Keratinocyte (primary cell): ENCODE measurements at regions not wholly inside any gene's neighbourhood (a gene's known extent, or its start where the extent isn't known, plus 50 kb on each side); places are given as distances from the start of the nearest gene placed in this dataset.

Experiments
- DNase-seq: peaks from one replicate; pipeline ENCODE4 v3.0.0-alpha.2; 2011; ENCODE audit warnings: low read depth, missing footprints, low spot score
- FAIRE-seq: peaks from 2 replicates; lab custom pipeline; 2011; peaks lifted over from hg19 to GRCh38; lab: Jason Lieb, UNC
- H2AFZ ChIP-seq: 2 replicates; pipeline ENCODE4 v1.6.0; 2012; ENCODE audit warnings: low read length, control low read depth, inconsistent platforms; ENCODE audit not compliant: control insufficient read depth
- H3K27ac ChIP-seq: 2 replicates; pipeline ENCODE4 v1.5.1; 2011; ENCODE audit warnings: low read length; ENCODE audit not compliant: control insufficient read depth, insufficient read depth
- H3K27me3 ChIP-seq: 3 replicates; pipeline ENCODE4 v1.6.0; 2011; ENCODE audit warnings: low read length; ENCODE audit not compliant: control insufficient read depth, insufficient read depth; ENCODE audit errors: extremely low read depth
- H3K36me3 ChIP-seq, 2 experiments: 2 replicates in 1 of 2; 3 replicates in 1 of 2; pipeline ENCODE4 v1.5.1; 2011; ENCODE audit warnings: low read length in 2 of 2, mild to moderate bottlenecking in 1 of 2; ENCODE audit not compliant: control insufficient read depth in 2 of 2, insufficient read depth in 2 of 2; ENCODE audit errors: extremely low read depth in 1 of 2
- H3K4me1 ChIP-seq: 3 replicates; pipeline ENCODE4 v1.5.1; 2011; ENCODE audit warnings: low read length; ENCODE audit not compliant: control insufficient read depth, insufficient read depth; ENCODE audit errors: extremely low read depth
- H3K4me2 ChIP-seq: 3 replicates; pipeline ENCODE4 v1.6.0; 2011; ENCODE audit warnings: low read depth, low read length; ENCODE audit not compliant: control insufficient read depth, insufficient read depth; ENCODE audit errors: extremely low read depth
- H3K4me3 ChIP-seq, 3 experiments: fragments of 200-600 bp in 1 of 3; sonication (generic) in 1 of 3; 2 replicates in 2 of 3; 3 replicates in 1 of 3; pipeline ENCODE4 v1.5.1; 2011 to 2016; ENCODE audit warnings: low read length in 3 of 3, mild to moderate bottlenecking in 3 of 3, control low read depth in 2 of 3, inconsistent platforms in 1 of 3, low read depth in 1 of 3, mixed read lengths in 1 of 3, mixed run types in 1 of 3, moderate library complexity in 1 of 3; ENCODE audit not compliant: control insufficient read depth in 2 of 3, insufficient read depth in 2 of 3; ENCODE audit errors: extremely low read depth in 1 of 3
- H3K79me2 ChIP-seq: 2 replicates; pipeline ENCODE4 v1.6.0; 2012; ENCODE audit warnings: low read length; ENCODE audit not compliant: control insufficient read depth, insufficient read depth
- H3K9ac ChIP-seq: 3 replicates; pipeline ENCODE4 v1.6.0; 2011; ENCODE audit warnings: low read length; ENCODE audit not compliant: control insufficient read depth, insufficient read depth; ENCODE audit errors: extremely low read depth
- H3K9me1 ChIP-seq: 3 replicates; pipeline ENCODE4 v1.6.0; 2011; ENCODE audit warnings: low read length; ENCODE audit not compliant: control insufficient read depth, insufficient read depth; ENCODE audit errors: extremely low read depth
- H3K9me3 ChIP-seq: 2 replicates; pipeline ENCODE4 v1.5.1; 2012; ENCODE audit warnings: low read depth, low read length; ENCODE audit not compliant: control insufficient read depth
- H4K20me1 ChIP-seq: 3 replicates; pipeline ENCODE4 v1.6.0; 2011; ENCODE audit warnings: low read length; ENCODE audit not compliant: control insufficient read depth, insufficient read depth; ENCODE audit errors: extremely low read depth
- CTCF ChIP-seq, 3 experiments: IDR thresholded peaks in 1 of 3; conservative IDR thresholded peaks in 1 of 3; optimal IDR thresholded peaks in 1 of 3; 2 replicates in 2 of 3; 3 replicates in 1 of 3; pipeline versions ENCODE3 to v1.5.1; 2011; ENCODE audit warnings: low read length in 3 of 3, mild to moderate bottlenecking in 3 of 3, moderate library complexity in 2 of 3, control low read depth in 1 of 3, inconsistent platforms in 1 of 3; ENCODE audit not compliant: insufficient read depth in 2 of 3; ENCODE audit errors: extremely low read depth in 1 of 3
- EZH2 ChIP-seq: IDR thresholded peaks from one replicate; pipeline ENCODE4 v1.6.1; 2012; ENCODE audit warnings: inconsistent platforms, mild to moderate bottlenecking, low read length, moderate library complexity
- dilution Hi-C: fragments of 300-500 bp; cut with MboI; formaldehyde crosslinking; loops from one replicate; pipeline ENCODE4 v1.7.0; 2020; ENCODE audit warnings: low sequenced_read_pairs; ENCODE audit not compliant: extremely low pct_ligation_motif_present

GRCh38 chr4:154135576-154135975 lies 346.7 kb upstream of the SFRP2 start:
- Histone ChIP-seq H3K9me3 (no peaks in the 10 kb centered on the region), H3K27ac (no peak overlapping the region), H3K9me1 (no peaks in the 10 kb centered on the region), H3K79me2 (no peaks in the 10 kb centered on the region), H3K27me3 (no peaks in the 10 kb centered on the region), H3K4me1 (peaks cover 7% of the 10 kb centered on the region), H3K4me2 (no peak overlapping the region), H3K36me3 (no peaks in the 10 kb centered on the region), H4K20me1 (no peaks in the 10 kb centered on the region), H2AFZ (no peak overlapping the region), H3K4me3 (no peak overlapping the region), H3K9ac (no peak overlapping the region)
- TF ChIP-seq EZH2 (no peak), CTCF (optimal IDR thresholded peaks at IDR 0.05 in 1 of 3, IDR thresholded peaks at IDR 0.05 in 1 of 3, conservative IDR thresholded peaks at IDR 0.05 in 1 of 3; ENCODE audit: extremely low read depth in 1 of 3, insufficient read depth in 2 of 3, low read length in 3 of 3) (no peak)
- dilution Hi-C loops, result no loop called here
- no peak for DNase-seq
- FAIRE-seq, result no peak

- Histone ChIP-seq H3K4me2 (no peak overlapping the region), H3K36me3 (no peaks in the 10 kb centered on the region), H3K4me1 (peaks cover 7% of the 10 kb centered on the region), H3K9ac (no peak overlapping the region), H3K27ac (no peak overlapping the region), H2AFZ (no peak overlapping the region), H3K79me2 (no peaks in the 10 kb centered on the region), H4K20me1 (no peaks in the 10 kb centered on the region), H3K27me3 (no peaks in the 10 kb centered on the region), H3K9me1 (no peaks in the 10 kb centered on the region), H3K9me3 (no peaks in the 10 kb centered on the region), H3K4me3 (no peak overlapping the region)
- TF ChIP-seq EZH2, result no peak
- no peak for TF ChIP-seq CTCF (optimal IDR thresholded peaks at IDR 0.05 in 1 of 3, IDR thresholded peaks at IDR 0.05 in 1 of 3, conservative IDR thresholded peaks at IDR 0.05 in 1 of 3; ENCODE audit: extremely low read depth in 1 of 3, insufficient read depth in 2 of 3, low read length in 3 of 3)
- no peak for DNase-seq
- dilution Hi-C loops, result no loop called here
- FAIRE-seq, result no peak
Measured at GRCh38 chr4:154132406-154132805, 343.5 kb upstream of the SFRP2 start.
